Neural cell (in vitro differentiated cells): ENCODE measurements at regions not wholly inside any gene's neighbourhood (a gene's known extent, or its start where the extent isn't known, plus 50 kb on each side); places are given as distances from the start of the nearest gene placed in this dataset.

Experiments used
- H2AFZ ChIP-seq: fragments of 200-600, 300-800 bp; sonication (generic), shearing (Covaris generic); 2 replicates; pipeline ENCODE4 v1.6.0; 2014; ENCODE audit warnings: low read depth, mild to moderate bottlenecking, antibody characterized with exemption, low read length, moderate library complexity
- H3F3A ChIP-seq: fragments of 200-600 bp; shearing (Covaris generic); 2 replicates; pipeline ENCODE4 v1.6.1; 2016; ENCODE audit warnings: mild to moderate bottlenecking, moderate library complexity, mixed read lengths, antibody characterized with exemption, low read length; ENCODE audit not compliant: insufficient read depth, poor library complexity, severe bottlenecking
- H3K27ac ChIP-seq: fragments of 200-600, 300-800 bp; sonication (generic), shearing (Covaris generic); 2 replicates; pipeline ENCODE4 v1.5.1; 2014; ENCODE audit warnings: mild to moderate bottlenecking, low read length, moderate library complexity
- H3K27me3 ChIP-seq: fragments of 300-800, 200-600 bp; sonication (generic), shearing (Covaris generic); 2 replicates; pipeline ENCODE4 v1.6.0; 2014; ENCODE audit warnings: mild to moderate bottlenecking, low read depth, low read length, moderate library complexity; ENCODE audit not compliant: insufficient read depth
- H3K36me3 ChIP-seq: fragments of 300-800, 200-600 bp; sonication (generic), shearing (Covaris generic); 2 replicates; pipeline ENCODE4 v1.5.1; 2014; ENCODE audit warnings: mild to moderate bottlenecking, antibody characterized with exemption, low read length, moderate library complexity; ENCODE audit not compliant: insufficient read depth
- H3K4me2 ChIP-seq: fragments of 300-800, 200-600 bp; sonication (generic), shearing (Covaris generic); 2 replicates; pipeline ENCODE4 v1.6.0; 2014; ENCODE audit warnings: mild to moderate bottlenecking, low read length
- H3K4me3 ChIP-seq: fragments of 300-800, 200-600 bp; sonication (generic), shearing (Covaris generic); 2 replicates; pipeline ENCODE4 v1.5.1; 2014; ENCODE audit warnings: mild to moderate bottlenecking, low read length, moderate library complexity
- H3K79me2 ChIP-seq: fragments of 200-600 bp; shearing (Covaris generic); replicated peaks from 2 replicates; pipeline ENCODE4 v1.6.0; 2014; ENCODE audit warnings: mild to moderate bottlenecking, low read length, moderate library complexity; ENCODE audit not compliant: insufficient read depth
- H3K9ac ChIP-seq: fragments of 300-800, 200-600 bp; sonication (generic), shearing (Covaris generic); 2 replicates; pipeline ENCODE4 v1.6.1; 2016; ENCODE audit warnings: mild to moderate bottlenecking, low read length, mixed read lengths
- H3K9me2 ChIP-seq: fragments of 200-600 bp; shearing (Covaris generic); 2 replicates; pipeline ENCODE4 v1.6.1; 2016; ENCODE audit warnings: mild to moderate bottlenecking, low read length, mixed read lengths; ENCODE audit not compliant: insufficient read depth
- H3K9me3 ChIP-seq: fragments of 200-600, 300-800 bp; sonication (generic), shearing (Covaris generic); 2 replicates; pipeline ENCODE4 v1.6.1; 2016; ENCODE audit warnings: mild to moderate bottlenecking, mixed run types, low read length, moderate library complexity, mixed read lengths
- H4K20me1 ChIP-seq: fragments of 200-600 bp; shearing (Covaris generic); 2 replicates; pipeline ENCODE4 v1.6.1; 2016; ENCODE audit warnings: mild to moderate bottlenecking, mixed run types; ENCODE audit not compliant: insufficient read depth
- EP300 ChIP-seq: fragments of 450-650 bp; conservative IDR thresholded peaks from 2 replicates; pipeline ENCODE4 v1.6.1; 2014; ENCODE audit warnings: antibody characterized with exemption, mild to moderate bottlenecking, moderate library complexity; ENCODE audit not compliant: poor library complexity, severe bottlenecking
- EZH2 ChIP-seq: fragments of 200-600, 300-800 bp; shearing (Covaris generic), sonication (generic); IDR thresholded peaks from 2 replicates; pipeline ENCODE4 v1.6.1; 2014; ENCODE audit warnings: antibody characterized with exemption, low read length, borderline replicate concordance, mild to moderate bottlenecking; ENCODE audit not compliant: insufficient read depth, poor library complexity, severe bottlenecking
- MXI1 ChIP-seq: fragments of 450-650 bp; conservative IDR thresholded peaks from 2 replicates; pipeline ENCODE4 v1.6.1; 2014; ENCODE audit warnings: antibody characterized with exemption, mild to moderate bottlenecking; ENCODE audit not compliant: poor library complexity, severe bottlenecking
- POLR2AphosphoS5 ChIP-seq: IDR thresholded peaks from 2 replicates; pipeline ENCODE4 v1.6.1; 2012
- RAD21 ChIP-seq: fragments of 450-650 bp; conservative IDR thresholded peaks from 2 replicates; pipeline ENCODE4 v1.6.1; 2014; ENCODE audit warnings: antibody characterized with exemption, mild to moderate bottlenecking, moderate library complexity
- SMC3 ChIP-seq: fragments of 450-650 bp; conservative IDR thresholded peaks from 2 replicates; pipeline ENCODE4 v1.6.1; 2014; ENCODE audit warnings: antibody characterized with exemption, mild to moderate bottlenecking, moderate library complexity; ENCODE audit not compliant: poor library complexity
- TAF1 ChIP-seq: IDR thresholded peaks from 2 replicates; pipeline ENCODE4 v1.6.1; 2012; ENCODE audit warnings: low read depth
- TF ChIP-seq, protein P1 (sequence below): fragments of 450-650 bp; IDR thresholded peaks from 2 replicates; pipeline ENCODE4 v1.5.1; 2014; ENCODE audit warnings: antibody characterized with exemption, mild to moderate bottlenecking, moderate library complexity; ENCODE audit not compliant: poor library complexity, severe bottlenecking
- TF ChIP-seq, protein P2 (sequence below): IDR thresholded peaks from 2 replicates; pipeline ENCODE4 v1.6.1; 2012; ENCODE audit warnings: borderline replicate concordance

DNA sequence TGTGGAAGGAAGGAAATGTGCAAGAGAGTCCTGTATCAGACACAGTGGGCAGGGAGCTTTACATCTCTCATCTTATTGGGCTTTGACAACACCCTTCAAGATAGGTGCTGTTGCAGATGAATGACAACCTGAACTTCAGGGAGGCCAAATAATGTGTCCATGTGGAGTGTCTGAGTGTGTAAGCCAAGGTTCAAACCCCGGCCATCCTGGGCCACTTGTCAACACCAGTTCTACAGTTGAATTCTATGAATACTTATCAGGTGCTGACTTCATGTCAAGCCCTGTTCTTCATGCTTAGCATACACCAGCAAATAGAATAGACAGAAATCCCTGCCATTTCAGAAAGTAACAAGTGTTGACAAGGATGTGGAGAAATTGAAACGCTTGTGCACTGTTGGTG is 354.4 kb downstream of the KCNRG start:
- H4K20me1 ChIP-seq, result no peaks in the 10 kb centered on the region
- H3K9me3 ChIP-seq, result no peaks in the 10 kb centered on the region
- no peak overlapping the region for H2AFZ ChIP-seq

DNA sequence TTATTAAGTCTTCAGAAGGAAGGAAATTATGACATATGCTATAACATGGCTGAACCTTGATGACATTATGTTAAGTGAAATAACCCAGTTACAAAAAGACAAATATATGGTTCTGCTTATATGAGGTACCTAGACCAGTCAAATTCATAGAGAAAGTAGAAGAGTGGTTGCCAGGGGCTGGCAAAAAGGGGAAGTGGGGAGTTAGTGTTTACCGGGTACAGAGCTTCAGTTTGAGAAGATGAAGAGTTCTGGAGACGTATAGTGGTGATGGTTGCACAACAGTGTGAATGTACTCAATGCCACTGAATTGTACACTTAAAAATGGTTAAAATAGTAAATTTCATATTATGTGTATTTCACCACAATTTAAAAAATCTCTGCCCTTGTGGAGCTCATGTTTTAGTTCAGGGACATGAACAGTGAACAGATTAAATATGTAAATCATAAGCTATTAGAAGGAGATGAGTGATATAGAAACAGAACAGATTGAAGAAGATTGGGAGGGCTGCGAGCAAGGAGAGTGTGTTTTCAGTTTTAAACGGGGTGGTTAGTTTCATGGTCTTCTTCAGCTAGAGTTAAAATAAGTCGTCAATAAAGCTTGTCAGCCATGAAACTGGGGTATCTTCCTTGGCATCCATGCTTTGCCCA is 355.2 kb downstream of the KCNRG start:
- H3K36me3 ChIP-seq, result no peaks in the 10 kb centered on the region
- H3K79me2 ChIP-seq, result no peaks in the 10 kb centered on the region
- no peaks in the 10 kb centered on the region for H4K20me1 ChIP-seq
- H2AFZ ChIP-seq, result no peak overlapping the region
- H3K9me2 ChIP-seq, result no peaks in the 10 kb centered on the region
- H3K27ac ChIP-seq, result no peak overlapping the region
- no peak overlapping the region for H3K4me2 ChIP-seq
- H3F3A ChIP-seq, result no peaks in the 10 kb centered on the region
- H3K9me3 ChIP-seq, result no peaks in the 10 kb centered on the region
- no peak overlapping the region for H3K4me3 ChIP-seq
- no peak overlapping the region for H3K9ac ChIP-seq
- TF ChIP-seq TAF1 (no peak), EP300 (no peak), MXI1 (no peak), POLR2AphosphoS5 (no peak)
- TF ChIP-seq, protein P1, sequence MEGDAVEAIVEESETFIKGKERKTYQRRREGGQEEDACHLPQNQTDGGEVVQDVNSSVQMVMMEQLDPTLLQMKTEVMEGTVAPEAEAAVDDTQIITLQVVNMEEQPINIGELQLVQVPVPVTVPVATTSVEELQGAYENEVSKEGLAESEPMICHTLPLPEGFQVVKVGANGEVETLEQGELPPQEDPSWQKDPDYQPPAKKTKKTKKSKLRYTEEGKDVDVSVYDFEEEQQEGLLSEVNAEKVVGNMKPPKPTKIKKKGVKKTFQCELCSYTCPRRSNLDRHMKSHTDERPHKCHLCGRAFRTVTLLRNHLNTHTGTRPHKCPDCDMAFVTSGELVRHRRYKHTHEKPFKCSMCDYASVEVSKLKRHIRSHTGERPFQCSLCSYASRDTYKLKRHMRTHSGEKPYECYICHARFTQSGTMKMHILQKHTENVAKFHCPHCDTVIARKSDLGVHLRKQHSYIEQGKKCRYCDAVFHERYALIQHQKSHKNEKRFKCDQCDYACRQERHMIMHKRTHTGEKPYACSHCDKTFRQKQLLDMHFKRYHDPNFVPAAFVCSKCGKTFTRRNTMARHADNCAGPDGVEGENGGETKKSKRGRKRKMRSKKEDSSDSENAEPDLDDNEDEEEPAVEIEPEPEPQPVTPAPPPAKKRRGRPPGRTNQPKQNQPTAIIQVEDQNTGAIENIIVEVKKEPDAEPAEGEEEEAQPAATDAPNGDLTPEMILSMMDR, result no peak
- H3K27me3 ChIP-seq, result no peaks in the 10 kb centered on the region

More for the DNA sequence above, 354.4 kb downstream of the KCNRG start:
- Histone ChIP-seq H3K9me2 (no peaks in the 10 kb centered on the region), H3K9ac (no peak overlapping the region), H3K4me2 (no peak overlapping the region), H3K27ac (no peak overlapping the region), H3K79me2 (no peaks in the 10 kb centered on the region), H3K36me3 (no peaks in the 10 kb centered on the region), H3F3A (no peaks in the 10 kb centered on the region), H3K27me3 (no peaks in the 10 kb centered on the region), H3K4me3 (no peak overlapping the region)
- no peak for TF ChIP-seq EP300
- TF ChIP-seq SMC3, result no peak
- TF ChIP-seq, protein P1, result no peak
- TF ChIP-seq TAF1, result no peak
- TF ChIP-seq EZH2, result no peak
- TF ChIP-seq, protein P2, sequence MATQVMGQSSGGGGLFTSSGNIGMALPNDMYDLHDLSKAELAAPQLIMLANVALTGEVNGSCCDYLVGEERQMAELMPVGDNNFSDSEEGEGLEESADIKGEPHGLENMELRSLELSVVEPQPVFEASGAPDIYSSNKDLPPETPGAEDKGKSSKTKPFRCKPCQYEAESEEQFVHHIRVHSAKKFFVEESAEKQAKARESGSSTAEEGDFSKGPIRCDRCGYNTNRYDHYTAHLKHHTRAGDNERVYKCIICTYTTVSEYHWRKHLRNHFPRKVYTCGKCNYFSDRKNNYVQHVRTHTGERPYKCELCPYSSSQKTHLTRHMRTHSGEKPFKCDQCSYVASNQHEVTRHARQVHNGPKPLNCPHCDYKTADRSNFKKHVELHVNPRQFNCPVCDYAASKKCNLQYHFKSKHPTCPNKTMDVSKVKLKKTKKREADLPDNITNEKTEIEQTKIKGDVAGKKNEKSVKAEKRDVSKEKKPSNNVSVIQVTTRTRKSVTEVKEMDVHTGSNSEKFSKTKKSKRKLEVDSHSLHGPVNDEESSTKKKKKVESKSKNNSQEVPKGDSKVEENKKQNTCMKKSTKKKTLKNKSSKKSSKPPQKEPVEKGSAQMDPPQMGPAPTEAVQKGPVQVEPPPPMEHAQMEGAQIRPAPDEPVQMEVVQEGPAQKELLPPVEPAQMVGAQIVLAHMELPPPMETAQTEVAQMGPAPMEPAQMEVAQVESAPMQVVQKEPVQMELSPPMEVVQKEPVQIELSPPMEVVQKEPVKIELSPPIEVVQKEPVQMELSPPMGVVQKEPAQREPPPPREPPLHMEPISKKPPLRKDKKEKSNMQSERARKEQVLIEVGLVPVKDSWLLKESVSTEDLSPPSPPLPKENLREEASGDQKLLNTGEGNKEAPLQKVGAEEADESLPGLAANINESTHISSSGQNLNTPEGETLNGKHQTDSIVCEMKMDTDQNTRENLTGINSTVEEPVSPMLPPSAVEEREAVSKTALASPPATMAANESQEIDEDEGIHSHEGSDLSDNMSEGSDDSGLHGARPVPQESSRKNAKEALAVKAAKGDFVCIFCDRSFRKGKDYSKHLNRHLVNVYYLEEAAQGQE, result no peak
- no peak for TF ChIP-seq MXI1
- TF ChIP-seq POLR2AphosphoS5, result no peak
- TF ChIP-seq RAD21, result no peak
